ENCODE measurements at regions not wholly inside any gene's neighbourhood (a gene's known extent, or its start where the extent isn't known, plus 50 kb on each side); places are given as distances from the start of the nearest gene placed in this dataset.

DNA sequence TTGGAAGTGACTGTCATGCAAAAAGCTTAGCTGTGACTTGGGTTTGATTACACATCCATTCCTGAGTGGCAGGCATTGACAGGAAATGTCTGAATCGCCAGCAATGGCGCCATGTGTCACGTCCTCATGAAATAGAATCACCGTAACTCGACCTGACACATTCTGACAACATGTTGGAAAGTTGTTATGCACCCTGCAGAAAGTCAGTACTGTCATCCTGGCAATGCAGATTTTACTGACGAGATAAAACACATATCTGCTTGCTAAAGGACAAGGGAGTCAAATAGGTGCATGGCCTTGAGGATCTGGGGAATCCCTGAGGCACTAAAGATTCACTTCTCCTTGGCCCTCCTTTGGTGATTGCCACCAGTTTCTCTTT lies 344.2 kb downstream of the SPATA31D1 start:
- H3K27me3 Mint-ChIP-seq (ENCODE audit: low read depth in 3 of 3) = peaks cover 0 to 3% (median 0%) of the 10 kb centered on the region in 3 donors
- Histone ChIP-seq H2AFZ (ENCODE audit: insufficient read depth, low read depth, low read length, poor library complexity, severe bottlenecking) (no peak overlapping the region), H3K4me3 (replicated peaks in 1 of 3; ENCODE audit: low read depth in 2 of 3, low read length in 3 of 3) (no peak overlapping the region)

DNA sequence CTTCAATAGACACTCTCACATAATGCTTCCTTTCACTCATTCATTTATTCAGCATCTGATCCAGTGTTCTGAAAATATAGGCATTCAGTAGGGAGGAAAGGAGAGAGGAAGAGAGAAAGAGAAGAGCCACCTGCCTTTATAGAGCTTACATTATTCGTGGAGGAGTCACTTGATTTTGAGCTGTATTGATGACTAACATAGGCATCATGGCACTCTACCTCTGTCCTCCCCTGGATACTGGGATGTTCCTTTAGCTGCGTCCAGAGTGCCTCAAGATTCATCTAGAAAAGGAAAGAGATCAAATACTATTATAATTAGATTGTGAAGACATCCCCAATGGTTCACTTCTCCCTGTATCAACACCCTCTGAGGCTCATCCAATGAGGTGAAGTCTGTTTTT lies 345.1 kb downstream of the SPATA31D1 start:
- Histone ChIP-seq H3K9me3 (replicated peaks in 1 of 2; ENCODE audit: control insufficient read depth in 1 of 2, insufficient read depth in 1 of 2, low read length in 2 of 2) (no peaks in the 10 kb centered on the region), H3K27ac (ENCODE audit: low read depth in 1 of 2, low read length in 2 of 2) (no peak overlapping the region), H3K4me3 (replicated peaks in 1 of 3; ENCODE audit: low read depth in 2 of 3, low read length in 3 of 3) (no peak overlapping the region), H2AFZ (ENCODE audit: insufficient read depth, low read depth, low read length, poor library complexity, severe bottlenecking) (no peak overlapping the region), H3K27me3 (ENCODE audit: control insufficient read depth in 2 of 2, insufficient read depth in 2 of 2, low read length in 2 of 2) (no peaks in the 10 kb centered on the region), H3K9ac (ENCODE audit: insufficient read depth, low read length, poor library complexity, severe bottlenecking) (no peak overlapping the region), H3K4me2 (replicated peaks; ENCODE audit: extremely low read depth, low read length, poor library complexity, severe bottlenecking) (no peak overlapping the region), H3K36me3 (replicated peaks in 1 of 2; ENCODE audit: control insufficient read depth in 1 of 2, insufficient read depth in 2 of 2, low read length in 2 of 2) (no peaks in the 10 kb centered on the region), H3K79me2 (ENCODE audit: insufficient read depth, low read length) (no peaks in the 10 kb centered on the region), H3K4me1 (ENCODE audit: control insufficient read depth in 1 of 2, insufficient read depth in 2 of 2, low read length in 2 of 2) (no peaks in the 10 kb centered on the region), H4K20me1 (ENCODE audit: insufficient read depth, low read length) (no peaks in the 10 kb centered on the region)
- intact Hi-C loops (cut with micrococcal nuclease) = no loop called here
- Mint-ChIP-seq H3K27ac (no peak overlapping the region), H3K27me3 (ENCODE audit: low read depth in 3 of 3) (no peaks in the 10 kb centered on the region), H3K9me3 (peaks cover 0 to 10% (median 4%) of the 10 kb centered on the region in 7 donors), H3K4me1 (no peaks in the 10 kb centered on the region), H3K4me3 (no peak overlapping the region), H3K36me3 (no peaks in the 10 kb centered on the region)
- no CpG with 5 or more reads among the region's 2 CpGs for WGBS (ENCODE audit: insufficient coverage)
- TF ChIP-seq, protein P1, sequence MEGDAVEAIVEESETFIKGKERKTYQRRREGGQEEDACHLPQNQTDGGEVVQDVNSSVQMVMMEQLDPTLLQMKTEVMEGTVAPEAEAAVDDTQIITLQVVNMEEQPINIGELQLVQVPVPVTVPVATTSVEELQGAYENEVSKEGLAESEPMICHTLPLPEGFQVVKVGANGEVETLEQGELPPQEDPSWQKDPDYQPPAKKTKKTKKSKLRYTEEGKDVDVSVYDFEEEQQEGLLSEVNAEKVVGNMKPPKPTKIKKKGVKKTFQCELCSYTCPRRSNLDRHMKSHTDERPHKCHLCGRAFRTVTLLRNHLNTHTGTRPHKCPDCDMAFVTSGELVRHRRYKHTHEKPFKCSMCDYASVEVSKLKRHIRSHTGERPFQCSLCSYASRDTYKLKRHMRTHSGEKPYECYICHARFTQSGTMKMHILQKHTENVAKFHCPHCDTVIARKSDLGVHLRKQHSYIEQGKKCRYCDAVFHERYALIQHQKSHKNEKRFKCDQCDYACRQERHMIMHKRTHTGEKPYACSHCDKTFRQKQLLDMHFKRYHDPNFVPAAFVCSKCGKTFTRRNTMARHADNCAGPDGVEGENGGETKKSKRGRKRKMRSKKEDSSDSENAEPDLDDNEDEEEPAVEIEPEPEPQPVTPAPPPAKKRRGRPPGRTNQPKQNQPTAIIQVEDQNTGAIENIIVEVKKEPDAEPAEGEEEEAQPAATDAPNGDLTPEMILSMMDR (IDR thresholded peaks at IDR 0.05) = no peak
- no peak for DNase-seq

More for the DNA sequence above, 344.2 kb downstream of the SPATA31D1 start:
- no peaks in the 10 kb centered on the region for H3K27me3 ChIP-seq (ENCODE audit: control insufficient read depth in 2 of 2, insufficient read depth in 2 of 2, low read length in 2 of 2)
- Mint-ChIP-seq H3K27ac (no peak overlapping the region), H3K4me3 (no peak overlapping the region), H3K4me1 (no peaks in the 10 kb centered on the region), H3K9me3 (peaks cover 1 to 10% (median 5%) of the 10 kb centered on the region in 7 donors), H3K36me3 (no peaks in the 10 kb centered on the region)
- no peaks in the 10 kb centered on the region for H4K20me1 ChIP-seq (ENCODE audit: insufficient read depth, low read length)
- TF ChIP-seq, protein P1 (IDR thresholded peaks at IDR 0.05) = no peak
- H3K4me1 ChIP-seq (ENCODE audit: control insufficient read depth in 1 of 2, insufficient read depth in 2 of 2, low read length in 2 of 2) = no peaks in the 10 kb centered on the region
- WGBS (ENCODE audit: insufficient coverage) = 90% methylated on average over 6 of the region's 6 CpGs
- intact Hi-C loops (cut with micrococcal nuclease) = no loop called here
- no peaks in the 10 kb centered on the region for H3K9me3 ChIP-seq (replicated peaks in 1 of 2; ENCODE audit: control insufficient read depth in 1 of 2, insufficient read depth in 1 of 2, low read length in 2 of 2)
- no peaks in the 10 kb centered on the region for H3K79me2 ChIP-seq (ENCODE audit: insufficient read depth, low read length)
- no peaks in the 10 kb centered on the region for H3K36me3 ChIP-seq (replicated peaks in 1 of 2; ENCODE audit: control insufficient read depth in 1 of 2, insufficient read depth in 2 of 2, low read length in 2 of 2)
- H3K27ac ChIP-seq (ENCODE audit: low read depth in 1 of 2, low read length in 2 of 2) = no peak overlapping the region
- H3K9ac ChIP-seq (ENCODE audit: insufficient read depth, low read length, poor library complexity, severe bottlenecking) = no peak overlapping the region
- no peak for DNase-seq
- H3K4me2 ChIP-seq (replicated peaks; ENCODE audit: extremely low read depth, low read length, poor library complexity, severe bottlenecking) = no peak overlapping the region

All from CD14-positive monocyte (primary cell).